ENCODE measurements at regions not wholly inside any gene's neighbourhood (a gene's known extent, or its start where the extent isn't known, plus 50 kb on each side); places are given as distances from the start of the nearest gene placed in this dataset.
"Not testable (repeated sequence)": the region's sequence is repeated elsewhere in the genome, so short reads cannot be mapped to it uniquely, and the experiment has no call there.

GRCh38 chr11:49499117-49499516 lies 290.7 kb upstream of the FOLH1 start:
- no peak for DNase-seq

DNA sequence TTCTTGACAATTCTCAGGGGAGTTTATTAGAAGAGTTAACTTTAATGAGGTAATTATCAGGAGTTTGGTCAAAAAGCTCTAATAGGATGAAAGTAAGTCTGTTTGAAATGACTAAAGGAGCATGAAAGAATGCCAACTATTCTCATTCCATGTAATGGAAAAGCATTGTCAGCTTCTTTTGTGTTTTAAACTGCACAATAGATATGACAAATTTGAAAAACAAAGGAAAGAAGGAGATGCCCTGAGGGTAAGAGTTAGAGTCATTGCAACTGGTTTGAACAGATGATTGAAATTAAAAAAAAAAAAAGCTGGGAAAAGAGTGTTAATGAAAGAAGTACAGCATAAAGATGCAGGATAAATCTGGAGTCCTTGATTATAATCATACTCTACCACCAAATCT lies 296.8 kb upstream of the FOLH1 start:
- no peak for DNase-seq

GRCh38 chr11:49526240-49526829 lies 317.9 kb upstream of the FOLH1 start:
- peak; percentile 42 for DNase-seq

DNA sequence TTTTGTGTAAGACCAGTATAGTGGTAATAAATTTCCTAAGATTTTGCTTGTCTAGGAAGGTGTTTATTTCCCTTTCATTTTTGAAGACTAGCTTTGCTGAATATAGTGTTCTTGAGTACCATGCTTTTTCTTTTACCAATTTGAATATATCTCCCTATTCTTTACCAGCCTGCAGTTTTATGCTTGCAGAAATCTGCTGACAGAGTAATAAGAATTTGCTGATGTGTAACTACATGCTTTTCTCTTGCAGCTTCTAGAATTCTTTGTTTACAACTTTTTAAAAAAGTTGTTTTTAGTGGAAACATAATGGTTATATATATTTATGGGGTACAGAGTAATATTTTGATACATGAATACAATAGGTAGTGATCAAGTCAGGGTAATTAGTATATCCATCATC lies 324.8 kb upstream of the FOLH1 start:
- DNase-seq: no peak

DNA sequence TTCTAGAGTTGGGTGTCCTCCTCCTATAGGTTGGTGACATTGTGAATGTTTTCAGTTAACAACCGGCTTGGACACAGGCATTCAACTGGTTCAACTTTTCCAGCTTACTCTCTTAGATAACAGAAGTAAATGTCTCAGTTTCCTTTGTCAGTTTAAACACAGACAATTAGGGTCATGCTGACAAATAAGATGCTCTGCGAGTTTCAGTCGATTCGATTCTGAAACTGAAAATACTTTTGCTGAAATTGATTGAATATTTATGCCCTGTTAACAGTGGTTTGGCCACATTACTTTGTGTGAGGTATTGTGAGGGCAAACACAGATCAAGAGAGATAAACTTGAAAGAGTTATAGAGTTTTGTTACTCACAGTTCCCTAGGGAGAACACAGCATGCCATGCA lies 330.5 kb upstream of the FOLH1 start:
- DNase-seq: not testable (repeated sequence)

DNA sequence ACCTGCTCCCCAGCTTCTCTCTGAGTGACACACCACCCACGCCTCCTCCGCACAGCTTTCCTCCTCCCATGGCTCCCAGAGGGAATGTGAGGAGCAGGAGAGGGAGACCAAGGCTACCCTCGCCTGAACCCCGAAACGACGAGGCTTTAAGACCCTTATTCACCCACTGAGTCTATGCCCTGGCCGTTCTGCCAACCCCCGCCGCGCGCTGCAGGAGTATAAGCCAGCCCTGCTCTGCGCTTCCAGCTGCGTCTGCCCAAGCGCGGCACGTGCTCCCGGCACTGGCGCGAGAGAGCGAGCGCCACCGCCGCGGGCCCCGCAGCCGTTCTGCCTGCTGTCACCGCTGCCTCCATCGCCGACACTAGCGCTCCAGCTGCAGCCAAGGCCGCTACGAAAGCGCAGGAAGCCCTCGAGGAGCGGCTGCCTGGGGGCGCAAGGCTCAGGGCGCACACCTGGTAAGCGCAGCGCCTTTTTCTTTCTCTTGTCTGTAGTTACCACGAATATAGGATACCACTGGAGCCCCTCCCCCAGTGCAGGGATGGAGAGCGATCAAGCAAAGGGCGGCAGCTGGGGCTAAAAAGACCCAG lies 350.0 kb upstream of the FOLH1 start:
- DNase-seq: not testable (repeated sequence)

GRCh38 chr11:49560593-49560992 lies 352.2 kb upstream of the FOLH1 start:
- not testable (repeated sequence) for DNase-seq

DNA sequence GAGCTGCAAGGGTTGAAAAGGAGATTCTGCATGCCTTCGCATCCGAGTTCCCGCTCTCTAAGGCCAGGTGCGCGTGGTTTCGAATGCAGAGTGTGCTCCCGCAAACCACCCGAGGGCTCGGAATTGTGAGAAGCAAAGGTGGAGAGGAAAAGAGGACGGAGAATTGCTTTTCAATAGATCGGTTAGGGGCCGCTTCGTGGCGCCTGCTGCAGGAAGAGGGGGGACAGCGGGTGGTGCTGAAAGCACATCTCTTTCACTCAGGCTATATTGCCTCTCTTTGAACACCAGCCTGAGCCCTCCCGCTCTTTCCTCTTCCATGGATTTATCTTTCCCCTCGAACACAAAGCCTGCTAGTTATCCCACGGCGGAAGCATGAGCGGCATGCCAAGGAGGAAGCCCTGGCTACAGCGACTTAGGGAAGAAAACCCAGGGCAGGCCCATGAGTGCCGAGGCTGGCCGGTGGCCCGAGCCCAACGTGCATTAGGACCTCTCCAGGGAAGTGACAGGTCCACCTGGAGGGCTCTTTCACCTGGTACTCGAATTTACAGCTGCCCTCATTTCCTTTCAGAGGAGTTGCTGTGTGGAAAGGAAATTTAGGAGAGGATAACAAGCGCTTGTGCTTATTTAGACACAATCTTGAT lies 353.0 kb upstream of the FOLH1 start:
- DNase-seq: not testable (repeated sequence)

DNA sequence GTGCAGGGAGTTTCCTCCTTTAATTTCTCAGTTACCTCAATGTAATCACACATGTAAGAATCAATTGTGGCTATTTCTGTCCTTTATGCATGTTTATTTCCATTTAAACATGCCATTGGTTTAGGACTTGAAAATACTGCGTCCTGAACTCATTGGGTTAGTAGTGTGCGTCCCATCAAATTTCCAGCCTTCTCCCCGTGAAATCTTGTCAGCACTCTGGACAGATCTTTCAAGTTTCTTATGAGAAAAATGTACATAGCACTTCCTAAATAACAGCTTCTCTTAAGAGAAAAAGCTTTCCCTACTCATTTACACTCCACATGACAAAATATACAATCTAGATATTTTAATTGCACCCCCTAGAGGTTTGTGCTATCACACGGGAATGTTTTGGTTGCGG lies 353.9 kb upstream of the FOLH1 start:
- DNase-seq: not testable (repeated sequence)

DNA sequence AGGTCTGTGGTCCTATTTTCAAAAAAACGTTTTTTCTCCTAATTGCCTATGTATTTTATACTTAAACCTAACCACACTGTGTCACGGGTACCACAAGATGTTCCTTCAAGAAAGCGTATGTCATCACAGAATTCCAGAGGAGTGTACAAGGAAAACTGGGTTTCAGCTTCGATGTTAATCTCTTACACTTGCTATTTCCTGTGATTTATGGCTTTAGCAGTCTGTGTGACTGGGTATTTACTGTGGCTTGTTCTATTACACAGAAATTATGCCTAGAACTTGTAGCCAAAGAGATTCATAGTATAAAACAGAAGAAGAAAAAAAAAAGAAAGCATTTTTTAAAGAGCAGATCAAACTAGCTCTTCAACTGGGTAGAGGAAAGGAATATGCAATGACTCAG lies 371.1 kb upstream of the FOLH1 start:
- not testable (repeated sequence) for DNase-seq

DNA sequence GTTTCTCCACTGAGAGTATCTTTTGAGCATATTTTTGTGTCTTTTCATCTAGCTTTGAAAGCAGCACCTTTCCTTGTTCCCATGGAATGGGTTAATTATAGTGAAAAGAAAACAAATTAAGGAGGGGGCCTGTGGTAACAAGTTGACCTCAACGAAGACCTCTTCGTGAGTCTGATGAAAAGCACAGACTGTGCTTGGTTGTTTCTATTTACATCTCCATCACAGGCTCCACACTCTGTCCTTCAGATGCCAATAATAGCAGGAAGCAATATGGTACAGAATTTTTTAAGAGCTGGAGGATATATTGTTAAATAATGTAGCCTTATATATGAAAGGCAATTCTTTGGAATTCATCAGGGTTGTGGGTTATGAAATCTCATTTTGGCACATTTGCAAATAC lies 366.7 kb upstream of the OR4C13 start:
- DNase-seq: not testable (repeated sequence)

DNA sequence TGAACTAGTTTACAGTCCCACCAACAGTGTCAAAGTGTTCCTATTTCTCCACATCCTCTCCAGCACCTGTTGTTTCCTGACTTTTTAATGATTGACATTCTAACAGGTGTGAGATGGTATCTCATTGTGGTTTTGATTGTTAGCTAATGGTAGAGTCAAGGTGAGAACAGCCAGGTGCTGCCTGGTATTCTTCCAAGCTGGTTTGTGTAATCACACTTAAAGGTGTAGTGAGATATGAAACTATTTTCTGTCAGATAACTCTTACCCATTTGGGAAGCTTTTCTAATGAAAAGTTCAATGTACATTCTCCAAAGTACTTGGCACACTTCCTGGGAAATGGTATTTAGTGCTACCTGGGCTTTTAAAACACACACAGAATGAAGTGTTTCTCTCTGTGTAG lies 343.3 kb upstream of the OR4C13 start:
- DNase-seq: not testable (repeated sequence)

DNA sequence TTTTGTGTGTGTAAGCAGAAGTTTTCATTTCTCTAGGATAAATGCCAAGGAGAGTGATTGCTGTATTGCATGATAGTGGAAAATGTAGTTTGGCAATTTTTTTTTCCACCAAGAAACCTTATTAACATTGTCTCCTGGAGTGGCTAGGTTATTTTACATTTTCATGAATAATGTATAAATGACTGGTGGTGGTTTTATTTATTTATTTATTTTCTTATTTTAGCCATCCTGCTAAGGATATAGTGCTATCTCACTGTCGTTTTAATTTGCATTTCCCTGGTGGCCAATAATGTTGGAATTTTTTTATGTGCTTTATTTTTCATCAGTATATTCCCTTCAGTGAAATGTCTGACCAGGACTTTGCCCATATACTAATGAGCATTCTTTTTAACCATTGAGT lies 328.3 kb upstream of the OR4C13 start:
- not testable (repeated sequence) for DNase-seq

- not testable (repeated sequence) for DNase-seq
These were observed 281.5 kb upstream of the OR4C13 start for GRCh38 chr11:49670705-49671104.

- DNase-seq: not testable (repeated sequence)
These were observed 250.1 kb upstream of the OR4C13 start for GRCh38 chr11:49702121-49702520.

DNA sequence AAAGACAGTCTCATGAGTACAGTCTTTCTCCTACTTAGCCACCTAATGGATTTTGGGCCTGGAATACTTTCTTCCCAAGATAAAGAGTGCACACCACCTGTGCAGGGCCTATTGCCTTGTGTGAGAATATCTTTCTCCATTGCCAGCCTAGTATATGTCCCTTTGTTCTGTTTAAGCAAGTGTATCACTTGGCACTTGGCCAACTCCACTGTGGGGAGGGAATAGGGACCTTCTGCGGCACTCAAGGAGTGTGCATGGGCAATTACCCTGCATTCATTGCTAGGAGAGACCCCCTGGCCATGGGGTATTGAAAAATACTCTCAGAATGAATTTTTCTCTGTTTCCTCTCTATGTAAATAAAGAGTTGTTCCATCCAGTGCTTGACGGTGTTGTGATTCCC lies 201.7 kb upstream of the OR4C13 start:
- peak; percentile 2 to 4 for DNase-seq

- not testable (repeated sequence) for DNase-seq
These were observed 201.2 kb upstream of the OR4C13 start for GRCh38 chr11:49750960-49751359.

DNA sequence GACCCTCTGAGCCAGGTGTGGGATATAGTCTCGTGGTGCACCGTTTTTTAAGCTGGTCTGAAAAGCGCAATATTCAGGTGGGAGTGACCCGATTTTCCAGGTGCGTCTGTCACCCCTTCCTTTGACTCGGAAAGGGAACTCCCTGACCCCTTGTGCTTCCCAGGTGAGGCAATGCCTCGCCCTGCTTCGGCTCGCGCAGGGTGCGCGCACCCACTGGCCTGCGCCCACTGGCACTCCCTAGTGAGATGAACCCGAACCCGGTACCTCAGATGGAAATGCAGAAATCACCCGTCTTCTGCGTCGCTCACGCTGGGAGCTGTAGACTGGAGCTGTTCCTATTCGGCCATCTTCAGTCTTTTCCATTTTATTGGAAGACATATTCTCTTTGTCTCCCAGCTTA lies 171.4 kb upstream of the OR4C13 start:
- peak; percentile 3 to 5 for DNase-seq

DNA sequence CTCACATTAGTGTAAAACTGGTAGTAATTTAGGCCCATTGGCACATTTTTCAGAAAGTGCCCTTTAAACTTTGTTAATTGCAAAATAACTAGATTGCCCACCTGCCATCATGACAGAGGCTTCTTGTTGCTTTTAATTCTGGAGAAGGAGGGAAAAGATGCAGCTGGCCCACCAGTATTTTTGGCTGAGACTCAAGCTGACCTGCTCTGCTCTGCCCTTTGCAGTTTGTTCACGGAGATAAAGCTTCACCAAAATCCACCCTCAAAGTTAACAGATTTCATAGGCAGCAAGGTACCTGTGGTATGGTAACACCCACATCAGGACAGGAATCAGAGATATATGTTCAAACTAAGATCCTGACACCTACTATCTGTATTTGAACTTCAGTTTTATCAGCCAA lies 170.2 kb upstream of the OR4C13 start:
- DNase-seq: not testable (repeated sequence)

- DNase-seq: not testable (repeated sequence)
These were observed 168.3 kb upstream of the OR4C13 start for GRCh38 chr11:49783841-49784240.

DNA sequence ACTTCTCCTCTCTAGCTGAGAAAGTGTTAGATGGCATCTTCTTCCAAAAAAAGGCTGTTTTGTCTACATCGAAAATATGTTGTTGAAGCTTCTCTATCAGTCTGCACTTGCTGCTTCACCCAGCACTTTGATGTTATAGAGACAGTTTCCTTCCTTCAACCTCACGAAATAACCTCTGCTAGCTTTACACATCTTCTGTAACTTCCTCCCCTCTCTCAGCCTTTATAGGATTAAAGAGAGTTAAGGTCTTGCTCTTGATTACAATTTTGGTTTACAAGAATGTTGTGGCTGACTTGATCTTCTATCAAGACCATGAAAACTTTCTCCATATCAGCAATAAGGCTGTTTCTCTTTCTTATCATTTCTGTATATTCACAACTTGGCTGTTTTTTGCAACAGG lies 162.4 kb upstream of the OR4C13 start:
- not testable (repeated sequence) for DNase-seq

GRCh38 chr11:49798206-49798837 lies 153.9 kb upstream of the OR4C13 start:
- not testable (repeated sequence) for DNase-seq

DNA sequence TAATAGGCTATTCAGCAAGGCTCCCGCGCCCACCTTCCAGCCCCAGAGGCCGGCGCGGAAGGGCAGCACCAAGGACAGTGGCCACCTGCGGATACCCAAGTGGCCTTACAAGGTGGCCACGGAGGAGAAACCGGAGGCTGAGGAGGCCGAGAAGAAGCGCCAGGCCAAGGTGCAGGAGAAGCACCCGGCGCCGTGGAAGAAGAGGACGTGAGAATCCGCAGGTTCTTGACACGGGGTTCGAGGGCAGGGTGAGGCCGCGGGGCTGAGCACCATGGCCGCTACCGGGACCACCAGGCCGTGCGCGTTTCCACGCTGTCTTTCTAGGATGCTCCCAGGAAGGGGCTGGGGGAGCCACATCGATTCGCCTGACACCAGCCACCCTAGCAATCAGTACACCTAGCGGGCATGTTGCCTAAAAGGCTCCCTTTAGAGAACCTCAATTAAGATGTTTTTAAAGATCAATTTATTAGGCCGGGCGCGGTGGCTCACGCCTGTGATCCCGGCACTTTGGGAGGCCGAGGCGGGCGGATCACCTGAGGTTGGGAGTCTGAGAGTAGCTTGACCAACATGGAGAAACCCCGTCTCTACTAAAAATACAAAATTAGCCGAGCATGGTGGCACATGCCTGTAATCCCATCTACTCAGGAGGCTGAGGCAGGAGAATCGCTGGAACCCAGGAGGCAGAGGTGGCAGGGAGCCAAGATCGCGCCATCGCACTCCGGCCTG lies 134.3 kb upstream of the OR4C13 start:
- not testable (repeated sequence) for DNase-seq
